ENCODE measurements at regions not wholly inside any gene's neighbourhood (a gene's known extent, or its start where the extent isn't known, plus 50 kb on each side); places are given as distances from the start of the nearest gene placed in this dataset.
"Not testable (repeated sequence)": the region's sequence is repeated elsewhere in the genome, so short reads cannot be mapped to it uniquely, and the experiment has no call there.

DNA sequence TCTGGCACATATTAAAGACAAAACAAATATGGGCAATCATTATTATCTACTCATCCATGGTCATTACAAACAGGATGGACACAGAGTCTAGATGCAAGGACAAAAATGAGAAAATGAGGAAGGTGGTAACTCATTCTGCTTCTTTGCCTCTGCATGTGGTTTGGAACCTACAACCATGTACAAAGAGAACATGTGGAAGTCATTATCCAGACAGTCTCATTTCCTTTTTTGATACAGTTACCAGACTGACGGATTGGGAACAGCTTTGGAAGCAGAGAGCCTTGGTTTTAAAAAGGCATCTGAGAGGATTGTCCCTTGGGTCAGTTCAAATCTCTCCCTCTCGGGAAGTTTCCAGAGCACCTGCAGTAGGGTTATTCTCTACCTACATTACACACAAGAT is 433.4 kb upstream of the TNC start:
- in situ Hi-C loops (cut with MboI; ENCODE audit: low pct_unique_long_range_greater_than_20kb in 2 of 9, low sequenced_read_pairs in 9 of 9, unreplicated experiment in 9 of 9): no loop called here
- no peak overlapping the region for H3K4me3 ChIP-seq
- peaks cover 3 to 11% of the 10 kb centered on the region in 2 donors for H3K4me1 ChIP-seq (replicated peaks in 1 of 2)
- no peak for ATAC-seq (replicated peaks in 6 of 8)
- H3K27ac ChIP-seq: no peak overlapping the region
- 0 to 100% (median 75%) methylated on average over 1 to 2 of the region's 2 CpGs; no CpG with 5 or more reads in 1 of the 10 experiments for WGBS, 10 experiments

DNA sequence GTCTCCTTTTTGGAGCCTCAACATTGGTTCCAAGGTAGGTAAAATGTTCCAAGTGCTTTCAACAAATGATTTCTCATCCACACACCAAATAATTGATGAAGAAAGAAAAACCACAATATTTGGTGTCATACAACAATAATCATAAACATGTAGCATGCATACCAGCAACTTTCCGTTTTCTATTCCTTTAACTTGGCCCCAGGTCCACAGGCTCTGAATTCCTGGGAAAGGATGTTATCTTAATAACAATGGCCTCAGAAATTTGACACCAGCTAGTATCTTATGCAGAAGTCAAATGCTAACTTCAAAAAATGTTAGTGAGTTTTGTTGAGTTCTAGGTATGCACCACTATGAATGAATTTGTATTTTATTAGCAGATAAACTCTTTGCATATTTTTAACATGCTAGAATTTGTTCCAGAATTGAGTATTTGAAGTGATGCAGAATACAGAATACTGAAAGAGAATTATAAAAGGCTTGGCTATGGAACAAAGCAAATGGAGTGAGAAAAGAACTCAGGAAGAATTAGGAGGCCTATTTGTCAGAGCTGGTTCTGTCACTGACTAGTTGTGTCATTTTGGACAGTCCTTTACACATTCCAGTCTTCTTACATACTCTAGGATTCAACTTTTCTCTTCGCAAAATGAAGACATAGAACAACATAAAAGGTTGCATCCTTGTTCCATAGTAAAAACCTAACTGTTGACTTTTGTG is 435.3 kb upstream of the TNC start:
- Histone ChIP-seq H3K4me3 (no peak overlapping the region), H3K27ac (no peak overlapping the region), H3K4me1 (replicated peaks in 1 of 2) (peaks cover 3 to 8% of the 10 kb centered on the region in 2 donors)
- WGBS, 10 experiments: 5 to 100% (median 80%) methylated on average over 1 to 2 of the region's 2 CpGs; no CpG with 5 or more reads in 1 of the 10 experiments
- ATAC-seq (replicated peaks in 6 of 8): peak in 2 of 8 experiments; percentile 78 to 86
- in situ Hi-C loops (cut with MboI; ENCODE audit: low pct_unique_long_range_greater_than_20kb in 2 of 9, low sequenced_read_pairs in 9 of 9, unreplicated experiment in 9 of 9): no loop called here

DNA sequence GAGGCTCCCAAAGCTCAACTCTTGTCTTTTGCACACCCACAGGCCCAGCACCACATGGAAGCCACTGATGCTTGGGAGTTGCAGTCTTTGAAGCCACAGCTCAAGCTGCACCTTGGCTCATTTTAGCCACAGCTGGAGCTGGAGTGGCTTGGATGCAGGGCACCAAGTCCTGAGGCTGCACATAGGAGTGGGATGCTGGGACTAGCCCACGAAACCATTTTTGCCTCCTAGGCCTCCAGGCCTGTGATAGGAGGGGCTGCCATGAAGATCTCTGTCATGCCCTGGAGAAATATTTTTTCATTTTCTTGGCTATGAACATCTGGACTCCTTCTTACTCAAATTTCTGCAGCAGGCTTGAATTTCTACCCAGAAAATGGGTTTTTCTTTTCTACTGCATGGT is 438.5 kb upstream of the TNC start:
- WGBS, 10 experiments: 0 to 100% (median 40%) methylated on average over 1 of the region's 1 CpG; no CpG with 5 or more reads in 4 of the 10 experiments
- Histone ChIP-seq H3K4me3 (no peak overlapping the region), H3K4me1 (replicated peaks in 1 of 2) (no peaks in the 10 kb centered on the region), H3K27ac (no peak overlapping the region)
- in situ Hi-C loops (cut with MboI; ENCODE audit: low pct_unique_long_range_greater_than_20kb in 2 of 9, low sequenced_read_pairs in 9 of 9, unreplicated experiment in 9 of 9): no loop called here
- ATAC-seq (replicated peaks in 6 of 8): no peak

DNA sequence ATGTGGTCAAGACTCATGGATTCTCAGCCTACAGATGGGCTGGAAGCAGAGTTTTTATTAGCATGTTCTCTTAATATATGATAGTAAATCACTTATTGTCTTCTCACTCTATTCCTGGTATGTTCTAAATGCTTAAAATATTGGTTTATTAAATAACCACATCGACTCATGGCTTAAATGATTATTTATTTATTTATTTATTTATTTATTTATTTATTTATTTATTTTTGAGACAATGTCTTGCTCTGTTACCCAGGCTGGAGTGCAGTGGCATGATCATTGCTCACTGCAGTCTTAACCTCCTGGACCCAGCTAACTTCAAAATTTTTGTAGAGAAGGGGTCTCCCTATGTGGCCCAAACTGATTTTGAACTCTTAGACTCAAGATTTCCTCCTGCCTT is 457.2 kb upstream of the TNC start:
- in situ Hi-C loops (cut with MboI; ENCODE audit: low pct_unique_long_range_greater_than_20kb in 2 of 9, low sequenced_read_pairs in 9 of 9, unreplicated experiment in 9 of 9): loop anchor here in 5 of 9 experiments (25.0 kb wide), 2 partner anchors 1012 to 1087 kb away; no protein-coding TSS in a partner anchor
- no peaks in the 10 kb centered on the region for H3K4me1 ChIP-seq (replicated peaks in 1 of 2)
- WGBS, 10 experiments: 29 to 88% (median 75%) methylated on average over 1 of the region's 1 CpG; no CpG with 5 or more reads in 1 of the 10 experiments
- no peak for ATAC-seq (replicated peaks in 6 of 8)
- H3K27ac ChIP-seq: no peak overlapping the region
- no peak overlapping the region for H3K4me3 ChIP-seq

DNA sequence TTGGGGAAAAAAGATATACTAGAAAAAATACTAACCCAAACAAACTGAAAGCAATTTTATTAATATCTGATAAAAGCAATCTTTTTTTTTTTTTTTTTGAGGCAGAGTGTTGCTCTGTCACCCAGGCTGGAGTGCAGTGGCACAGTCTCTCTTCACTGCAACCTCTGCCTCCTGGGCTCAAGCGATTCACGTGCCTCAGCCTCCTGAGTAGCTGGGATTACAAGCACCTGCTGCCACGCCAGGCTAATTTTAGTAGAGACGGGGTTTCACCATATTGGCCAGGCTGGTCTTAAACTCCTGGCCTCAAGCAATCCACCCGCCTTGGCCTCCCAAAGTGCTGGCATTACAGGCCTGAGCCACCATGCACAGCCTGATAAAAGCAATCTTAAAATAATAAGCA is 467.5 kb upstream of the TNC start:
- in situ Hi-C loops (cut with MboI; ENCODE audit: low pct_unique_long_range_greater_than_20kb in 2 of 9, low sequenced_read_pairs in 9 of 9, unreplicated experiment in 9 of 9): loop anchor here in 5 of 9 experiments (25.0 kb wide), 2 partner anchors 1002 to 1077 kb away; no protein-coding TSS in a partner anchor
- WGBS, 10 experiments: 60 to 96% (median 82%) methylated on average over 1 to 5 of the region's 5 CpGs; no CpG with 5 or more reads in 4 of the 10 experiments
- H3K27ac ChIP-seq; H3K4me3 ChIP-seq; ATAC-seq (replicated peaks in 6 of 8); H3K4me1 ChIP-seq (replicated peaks in 1 of 2): not testable (repeated sequence)

DNA sequence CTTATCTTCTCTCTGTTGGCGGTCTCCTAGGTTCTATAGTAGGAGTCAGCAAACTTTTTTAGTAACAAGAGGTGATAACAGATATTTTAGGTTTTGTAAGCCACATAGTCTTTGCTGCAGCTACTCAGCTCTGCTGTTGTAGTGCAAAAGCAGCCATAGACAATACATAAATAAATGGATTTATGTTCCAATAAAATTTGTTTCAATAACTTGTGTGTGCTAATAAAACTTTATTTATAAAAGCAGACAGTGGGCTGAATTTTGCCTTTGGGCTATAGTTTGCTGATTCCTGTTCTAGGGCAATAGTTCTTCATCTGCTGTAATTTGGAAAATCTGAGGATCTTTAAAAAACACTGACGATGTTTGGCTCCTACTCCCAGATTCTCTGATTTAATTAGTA is 469.4 kb upstream of the TNC start:
- WGBS, 10 experiments: 50 to 100% (median 88%) methylated on average over 1 to 2 of the region's 2 CpGs; no CpG with 5 or more reads in 1 of the 10 experiments
- Histone ChIP-seq H3K27ac (no peak overlapping the region), H3K4me3 (no peak overlapping the region), H3K4me1 (replicated peaks in 1 of 2) (peaks cover 3 to 5% of the 10 kb centered on the region in 2 donors)
- in situ Hi-C loops (cut with MboI; ENCODE audit: low pct_unique_long_range_greater_than_20kb in 2 of 9, low sequenced_read_pairs in 9 of 9, unreplicated experiment in 9 of 9): loop anchor here in 5 of 9 experiments (25.0 kb wide), 2 partner anchors 1000 to 1075 kb away; no protein-coding TSS in a partner anchor
- no peak for ATAC-seq (replicated peaks in 6 of 8)

DNA sequence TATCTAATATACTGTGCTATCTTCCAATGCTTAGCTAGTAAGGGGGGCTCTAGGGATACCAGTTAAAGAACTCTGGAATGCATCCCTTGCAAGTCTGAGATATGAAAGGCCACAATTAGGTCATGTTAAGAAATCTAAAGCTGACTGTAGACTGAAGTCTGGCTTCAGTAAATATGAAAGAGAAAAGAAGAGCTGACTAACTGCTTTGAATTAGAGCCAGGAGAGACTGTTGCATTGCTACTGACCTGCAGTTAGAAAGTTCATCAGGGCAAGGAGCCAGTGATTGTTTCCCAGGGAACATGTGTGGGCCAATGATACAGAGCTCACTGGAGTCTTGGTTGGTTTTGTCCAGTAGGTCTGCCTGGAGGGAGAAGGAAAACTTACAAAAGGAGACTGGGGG is 472.1 kb upstream of the TNC start:
- peak in 3 of 8 experiments; percentile 47 to 70 (median 64) for ATAC-seq (replicated peaks in 6 of 8)
- Histone ChIP-seq H3K4me3 (no peak overlapping the region), H3K4me1 (replicated peaks in 1 of 2) (peaks cover 5 to 6% of the 10 kb centered on the region in 2 donors), H3K27ac (no peak overlapping the region)
- in situ Hi-C loops (cut with MboI; ENCODE audit: low pct_unique_long_range_greater_than_20kb in 2 of 9, low sequenced_read_pairs in 9 of 9, unreplicated experiment in 9 of 9): loop anchor here in 6 of 9 experiments (10.0 to 25.0 kb wide), 4 partner anchors 985 to 1072 kb away; no protein-coding TSS in a partner anchor

DNA sequence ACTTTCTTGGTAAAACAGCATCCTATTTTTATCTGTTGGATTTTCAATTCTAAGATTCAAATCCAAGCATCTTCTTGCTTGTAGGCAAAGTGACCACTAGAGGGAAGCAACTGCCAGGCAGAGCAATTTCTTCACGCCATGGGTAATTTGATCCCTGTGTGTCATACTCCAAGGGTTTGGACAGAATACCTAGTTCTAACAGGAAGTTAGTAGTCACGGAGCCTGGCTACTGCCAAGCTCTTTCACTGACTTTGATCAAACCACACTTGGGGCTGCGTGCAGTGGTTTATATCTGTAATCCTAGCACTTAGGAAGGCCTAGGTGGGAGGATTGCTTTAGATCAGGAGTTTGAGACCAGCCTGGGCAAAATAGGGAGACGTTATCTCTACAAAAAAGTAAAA is 473.6 kb upstream of the TNC start:
- H3K4me3 ChIP-seq: no peak overlapping the region
- peak; percentile 20 to 97 (median 82) for ATAC-seq (replicated peaks in 6 of 8)
- in situ Hi-C loops (cut with MboI; ENCODE audit: low pct_unique_long_range_greater_than_20kb in 2 of 9, low sequenced_read_pairs in 9 of 9, unreplicated experiment in 9 of 9): loop anchor here in 6 of 9 experiments (10.0 to 25.0 kb wide), 4 partner anchors 983 to 1071 kb away; no protein-coding TSS in a partner anchor
- H3K27ac ChIP-seq: no peak overlapping the region
- peaks cover 5 to 10% of the 10 kb centered on the region in 2 donors for H3K4me1 ChIP-seq (replicated peaks in 1 of 2)
- WGBS, 10 experiments: 0 to 83% (median 36%) methylated on average over 1 to 4 of the region's 4 CpGs; no CpG with 5 or more reads in 1 of the 10 experiments

DNA sequence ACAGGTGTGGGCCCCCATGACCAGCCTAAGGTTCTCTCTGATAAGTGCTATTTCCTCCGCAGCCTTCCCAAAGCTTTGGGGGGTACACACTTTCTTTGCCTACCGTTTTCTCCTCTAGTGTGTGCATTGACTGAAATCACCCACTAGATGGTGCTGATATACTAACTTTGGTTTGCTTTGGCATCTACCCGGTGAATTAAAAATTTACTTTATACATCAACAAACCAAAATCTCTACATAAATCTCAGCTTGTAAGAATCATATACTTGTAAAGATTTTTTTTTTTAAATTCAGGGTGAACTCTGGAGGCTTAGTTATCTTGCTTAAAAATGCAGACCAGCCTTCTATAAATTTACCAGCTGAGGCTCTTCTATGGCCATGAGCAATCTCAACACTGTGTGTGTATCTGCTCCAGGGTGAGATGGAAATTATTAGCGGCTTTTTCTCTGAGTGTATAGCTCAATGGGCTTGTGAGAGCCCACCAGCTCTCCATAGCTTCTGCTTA is 475.7 kb upstream of the TNC start:
- in situ Hi-C loops (cut with MboI; ENCODE audit: low pct_unique_long_range_greater_than_20kb in 2 of 9, low sequenced_read_pairs in 9 of 9, unreplicated experiment in 9 of 9): loop anchor here in 6 of 9 experiments (10.0 to 25.0 kb wide), 4 partner anchors 981 to 1069 kb away; no protein-coding TSS in a partner anchor
- Histone ChIP-seq H3K4me1 (replicated peaks in 1 of 2) (peaks cover 5 to 12% of the 10 kb centered on the region in 2 donors), H3K4me3 (no peak overlapping the region), H3K27ac (no peak overlapping the region)
- 0 to 38% (median 5%) methylated on average over 1 to 4 of the region's 4 CpGs for WGBS, 10 experiments
- ATAC-seq (replicated peaks in 6 of 8): peak in 7 of 8 experiments; percentile 17 to 81 (median 66)

DNA sequence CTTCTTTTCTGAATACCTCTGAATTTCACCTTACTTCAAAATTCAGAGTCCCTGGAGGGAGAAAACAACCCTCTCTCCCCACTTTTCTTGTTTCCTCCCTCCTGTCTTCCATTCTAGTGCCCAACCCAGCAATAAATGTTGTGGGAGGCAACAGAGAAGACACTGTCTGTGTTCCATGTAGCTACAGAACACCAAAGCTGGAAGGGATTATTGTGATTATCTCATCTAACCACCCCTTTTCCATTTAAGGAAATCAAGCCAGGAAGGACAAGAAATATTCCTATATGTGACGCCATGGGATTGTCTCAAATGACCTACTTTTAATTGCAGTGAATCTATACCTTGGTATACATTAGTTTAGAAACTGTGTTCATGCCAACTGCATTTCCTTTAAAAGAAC is 476.6 kb upstream of the TNC start:
- no peak overlapping the region for H3K4me3 ChIP-seq
- in situ Hi-C loops (cut with MboI; ENCODE audit: low pct_unique_long_range_greater_than_20kb in 2 of 9, low sequenced_read_pairs in 9 of 9, unreplicated experiment in 9 of 9): loop anchor here in 6 of 9 experiments (10.0 to 25.0 kb wide), 4 partner anchors 980 to 1068 kb away; no protein-coding TSS in a partner anchor
- ATAC-seq (replicated peaks in 6 of 8): no peak
- H3K27ac ChIP-seq: no peak overlapping the region
- WGBS, 10 experiments: 29 to 100% (median 50%) methylated on average over 1 of the region's 1 CpG; no CpG with 5 or more reads in 3 of the 10 experiments
- peaks cover 5 to 12% of the 10 kb centered on the region in 2 donors for H3K4me1 ChIP-seq (replicated peaks in 1 of 2)

DNA sequence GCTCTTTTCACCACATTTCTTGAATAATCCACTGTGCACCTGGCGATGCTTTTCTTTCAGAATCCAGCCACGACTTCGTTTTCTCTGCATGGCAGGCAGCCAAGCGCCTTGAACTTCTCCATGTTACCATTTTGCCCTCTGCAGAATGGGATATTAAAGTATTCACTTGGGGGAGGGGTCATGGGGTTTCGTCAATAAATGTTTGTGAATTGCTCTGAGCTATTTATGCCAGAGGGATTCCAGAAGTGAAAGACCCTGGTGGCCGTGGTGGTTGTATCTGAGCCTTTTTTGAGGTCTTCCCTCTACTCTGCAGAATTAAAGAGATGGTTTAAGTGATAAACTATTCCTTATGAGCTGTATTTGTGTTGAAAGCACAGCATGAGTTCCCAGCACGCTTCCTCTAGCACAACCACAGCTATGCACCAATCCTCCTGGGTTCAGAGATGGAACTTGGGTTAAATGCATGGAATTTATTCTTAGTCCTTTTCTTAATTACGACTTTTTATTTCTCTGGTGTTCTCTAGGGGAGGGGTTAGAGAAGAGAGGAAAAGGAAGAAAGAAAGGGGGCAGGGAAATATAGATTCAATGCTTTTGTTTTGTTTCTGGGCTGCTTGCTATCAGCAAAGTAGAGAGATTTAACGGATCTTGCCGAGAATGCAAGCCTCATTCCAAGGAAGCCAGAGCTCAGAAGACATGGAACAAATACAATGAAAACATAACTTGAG is 478.2 kb upstream of the TNC start:
- Histone ChIP-seq H3K4me3 (no peak overlapping the region), H3K27ac (no peak overlapping the region), H3K4me1 (replicated peaks in 1 of 2) (peaks cover 5 to 12% of the 10 kb centered on the region in 2 donors)
- in situ Hi-C loops (cut with MboI; ENCODE audit: low pct_unique_long_range_greater_than_20kb in 2 of 9, low sequenced_read_pairs in 9 of 9, unreplicated experiment in 9 of 9): loop anchor here in 6 of 9 experiments (10.0 to 25.0 kb wide), 4 partner anchors 979 to 1066 kb away; no protein-coding TSS in a partner anchor
- WGBS, 10 experiments: 0 to 78% (median 61%) methylated on average over 2 to 9 of the region's 10 CpGs
- no peak for ATAC-seq (replicated peaks in 6 of 8)

DNA sequence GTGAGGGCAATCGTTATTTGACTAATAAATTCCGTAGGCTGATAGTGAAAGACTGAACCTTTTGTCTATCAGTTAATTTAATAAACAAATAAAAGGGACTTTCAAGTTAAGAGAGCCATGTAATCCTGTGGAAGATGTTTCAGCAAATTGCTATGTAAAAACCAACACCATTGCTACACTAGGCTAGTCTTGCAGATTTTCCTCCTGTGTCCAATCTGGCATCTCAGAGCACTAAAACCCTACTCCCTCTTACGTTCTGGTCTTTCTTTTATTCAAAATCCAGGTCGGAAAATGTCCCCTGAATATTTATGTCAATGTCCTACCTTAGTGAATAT is 478.8 kb upstream of the TNC start:
- no peak overlapping the region for H3K27ac ChIP-seq
- in situ Hi-C loops (cut with MboI; ENCODE audit: low pct_unique_long_range_greater_than_20kb in 2 of 9, low sequenced_read_pairs in 9 of 9, unreplicated experiment in 9 of 9): loop anchor here in 6 of 9 experiments (10.0 to 25.0 kb wide), 4 partner anchors 978 to 1066 kb away; no protein-coding TSS in a partner anchor
- no peak overlapping the region for H3K4me3 ChIP-seq
- 2 to 100% (median 58%) methylated on average over 1 to 4 of the region's 4 CpGs; no CpG with 5 or more reads in 1 of the 10 experiments for WGBS, 10 experiments
- no peak for ATAC-seq (replicated peaks in 6 of 8)
- H3K4me1 ChIP-seq (replicated peaks in 1 of 2): peaks cover 4 to 10% of the 10 kb centered on the region in 2 donors

All from motor neuron (in vitro differentiated cells).